ENCODE measurements at regions not wholly inside any gene's neighbourhood (a gene's known extent, or its start where the extent isn't known, plus 50 kb on each side); places are given as distances from the start of the nearest gene placed in this dataset.

DNA sequence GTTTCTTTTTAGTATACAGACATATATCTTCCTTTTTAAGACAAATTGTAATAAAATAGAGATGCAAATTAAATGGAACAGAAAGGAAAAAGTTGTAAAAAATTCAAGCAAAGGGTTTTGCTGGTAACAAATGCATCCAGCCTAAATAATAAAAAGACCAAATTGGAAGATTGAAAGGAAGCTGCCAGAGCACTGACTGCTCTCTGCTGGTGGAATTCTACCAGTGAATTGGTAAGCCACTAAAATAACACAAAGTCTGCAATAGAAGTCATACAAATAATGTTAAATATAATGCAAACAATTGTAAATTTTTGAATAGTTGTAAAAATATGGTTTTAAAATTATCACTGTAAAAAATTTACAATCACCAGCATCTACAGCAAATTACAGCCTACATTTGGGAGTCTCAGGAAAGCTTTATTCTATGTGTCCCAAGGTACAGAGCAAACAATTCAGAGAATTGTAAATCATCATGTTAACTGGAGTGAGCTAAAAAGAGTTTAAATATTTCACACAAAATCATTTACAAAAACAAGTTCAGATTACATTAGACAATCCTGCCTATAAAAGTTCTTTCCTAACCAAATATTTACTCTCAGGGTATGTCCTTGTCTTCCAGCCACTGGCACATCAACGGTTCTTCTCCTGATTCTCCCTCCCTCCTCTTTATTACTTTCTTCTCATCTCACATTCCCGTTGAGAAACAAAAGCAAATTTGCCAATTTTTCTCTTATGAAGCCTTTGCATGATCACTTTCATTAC lies 1322.5 kb downstream of the PCDH7 start:
- no peak overlapping the region for H3K9ac ChIP-seq (ENCODE audit: extremely low read depth, insufficient read length, low read length)
- H3K23me2 ChIP-seq (ENCODE audit: insufficient read length, low read depth, low read length, poor library complexity, severe bottlenecking), result no peaks in the 10 kb centered on the region
- H2BK20ac ChIP-seq (ENCODE audit: low read depth, low read length, poor library complexity, severe bottlenecking), result no peak overlapping the region
- no peak overlapping the region for H2BK12ac ChIP-seq (ENCODE audit: insufficient read length, low read depth, low read length)
- H3K79me2 ChIP-seq (ENCODE audit: insufficient read depth, low read length), result no peaks in the 10 kb centered on the region
- no peaks in the 10 kb centered on the region for H3K79me1 ChIP-seq (ENCODE audit: insufficient read depth, low read depth, low read length, poor library complexity, severe bottlenecking)
- H3K27me3 Mint-ChIP-seq (ENCODE audit: low read depth), result no peaks in the 10 kb centered on the region
- no peak overlapping the region for H2BK15ac ChIP-seq (ENCODE audit: low read depth, low read length)
- no peak overlapping the region for H3K27ac Mint-ChIP-seq
- TF ChIP-seq, protein P1, sequence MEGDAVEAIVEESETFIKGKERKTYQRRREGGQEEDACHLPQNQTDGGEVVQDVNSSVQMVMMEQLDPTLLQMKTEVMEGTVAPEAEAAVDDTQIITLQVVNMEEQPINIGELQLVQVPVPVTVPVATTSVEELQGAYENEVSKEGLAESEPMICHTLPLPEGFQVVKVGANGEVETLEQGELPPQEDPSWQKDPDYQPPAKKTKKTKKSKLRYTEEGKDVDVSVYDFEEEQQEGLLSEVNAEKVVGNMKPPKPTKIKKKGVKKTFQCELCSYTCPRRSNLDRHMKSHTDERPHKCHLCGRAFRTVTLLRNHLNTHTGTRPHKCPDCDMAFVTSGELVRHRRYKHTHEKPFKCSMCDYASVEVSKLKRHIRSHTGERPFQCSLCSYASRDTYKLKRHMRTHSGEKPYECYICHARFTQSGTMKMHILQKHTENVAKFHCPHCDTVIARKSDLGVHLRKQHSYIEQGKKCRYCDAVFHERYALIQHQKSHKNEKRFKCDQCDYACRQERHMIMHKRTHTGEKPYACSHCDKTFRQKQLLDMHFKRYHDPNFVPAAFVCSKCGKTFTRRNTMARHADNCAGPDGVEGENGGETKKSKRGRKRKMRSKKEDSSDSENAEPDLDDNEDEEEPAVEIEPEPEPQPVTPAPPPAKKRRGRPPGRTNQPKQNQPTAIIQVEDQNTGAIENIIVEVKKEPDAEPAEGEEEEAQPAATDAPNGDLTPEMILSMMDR (conservative IDR thresholded peaks at IDR 0.05), result peak; percentile 31; the same call in 2 of the 3 replicates
- no peak overlapping the region for H2BK5ac ChIP-seq (ENCODE audit: insufficient read length, low read length)
- no peak overlapping the region for H4K91ac ChIP-seq (ENCODE audit: insufficient read length, low read depth, low read length)
- no peak overlapping the region for H3K14ac ChIP-seq (ENCODE audit: insufficient read depth, low read length)
- no peak overlapping the region for H4K5ac ChIP-seq (ENCODE audit: insufficient read length, low read depth, low read length)
- H3K9me3 ChIP-seq (ENCODE audit: control insufficient read depth, low read depth, low read length), result no peaks in the 10 kb centered on the region
- no peak overlapping the region for H3K56ac ChIP-seq (ENCODE audit: insufficient read length, low read depth, low read length)
- H3K4ac ChIP-seq (ENCODE audit: low read depth, low read length), result no peak overlapping the region
- no peak overlapping the region for H3K18ac ChIP-seq (ENCODE audit: insufficient read length, low read depth, low read length)
- H3K4me1 Mint-ChIP-seq, result peaks cover 4 to 6% of the 10 kb centered on the region in 2 experiments; a peak in 3 of 4 replicates
- DNase-seq, result no peak
- H3T11ph ChIP-seq (ENCODE audit: low read length), result no peak overlapping the region
- H3K27ac ChIP-seq (ENCODE audit: insufficient read length, low read depth, low read length), result no peak overlapping the region
- no peak overlapping the region for H2BK120ac ChIP-seq (ENCODE audit: low read depth, low read length, poor library complexity, severe bottlenecking)
- peaks cover 0 to 4% of the 10 kb centered on the region in 2 experiments; a peak in 3 of 5 replicates for H3K9me3 Mint-ChIP-seq
- H3K36me3 Mint-ChIP-seq (ENCODE audit: insufficient read depth in 1 of 3, low read depth in 3 of 3), result peaks cover 0 to 6% (median 0%) of the 10 kb centered on the region in 3 experiments; a peak in 2 of 7 replicates
- H3K23ac ChIP-seq (ENCODE audit: insufficient read length, low read depth, low read length), result no peak overlapping the region
- no peak overlapping the region for H2AK5ac ChIP-seq (ENCODE audit: insufficient read length, low read length)
- H4K20me1 ChIP-seq (ENCODE audit: control insufficient read depth, insufficient read depth, insufficient read length), result no peaks in the 10 kb centered on the region
- no peak overlapping the region for H4K8ac ChIP-seq (replicated peaks; ENCODE audit: insufficient read length, low read depth, low read length)
- no peaks in the 10 kb centered on the region for H3K4me1 ChIP-seq (ENCODE audit: insufficient read depth, low read length)
- no CpG with 5 or more reads among the region's 2 CpGs for WGBS (ENCODE audit: extremely low coverage, insufficient read length, low lambda C conversion rate)
- no peaks in the 10 kb centered on the region for H3K27me3 ChIP-seq (ENCODE audit: insufficient read depth, low read length)
- H3K4me3 Mint-ChIP-seq, result no peak overlapping the region
- H2AFZ ChIP-seq (ENCODE audit: low read length), result no peak overlapping the region
- H3K4me2 ChIP-seq (ENCODE audit: insufficient read depth, insufficient read length, low read length), result no peak overlapping the region

All from H9 (cell line).